ENCODE measurements at regions not wholly inside any gene's neighbourhood (a gene's known extent, or its start where the extent isn't known, plus 50 kb on each side); places are given as distances from the start of the nearest gene placed in this dataset.
"Not testable (repeated sequence)": the region's sequence is repeated elsewhere in the genome, so short reads cannot be mapped to it uniquely, and the experiment has no call there.

DNA sequence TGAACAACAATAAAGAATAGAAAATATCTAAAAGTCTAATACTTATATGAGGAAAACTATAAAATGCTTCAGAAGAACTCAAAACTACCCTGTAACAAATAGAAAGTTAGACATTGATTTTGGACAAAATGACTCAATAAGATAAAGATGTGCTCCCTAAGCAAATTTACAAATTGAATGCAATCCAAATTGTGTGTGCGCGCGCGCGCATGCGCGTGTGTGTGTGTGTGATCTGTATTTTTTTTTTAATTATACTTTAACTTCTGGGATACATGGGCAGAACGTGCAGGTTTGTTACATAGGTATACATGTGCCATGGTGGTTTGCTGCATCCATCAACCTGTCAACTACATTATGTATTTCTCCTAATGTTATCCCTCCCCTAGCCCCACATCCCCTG lies 320.8 kb upstream of the INTU start:
- TF ChIP-seq, protein P1, sequence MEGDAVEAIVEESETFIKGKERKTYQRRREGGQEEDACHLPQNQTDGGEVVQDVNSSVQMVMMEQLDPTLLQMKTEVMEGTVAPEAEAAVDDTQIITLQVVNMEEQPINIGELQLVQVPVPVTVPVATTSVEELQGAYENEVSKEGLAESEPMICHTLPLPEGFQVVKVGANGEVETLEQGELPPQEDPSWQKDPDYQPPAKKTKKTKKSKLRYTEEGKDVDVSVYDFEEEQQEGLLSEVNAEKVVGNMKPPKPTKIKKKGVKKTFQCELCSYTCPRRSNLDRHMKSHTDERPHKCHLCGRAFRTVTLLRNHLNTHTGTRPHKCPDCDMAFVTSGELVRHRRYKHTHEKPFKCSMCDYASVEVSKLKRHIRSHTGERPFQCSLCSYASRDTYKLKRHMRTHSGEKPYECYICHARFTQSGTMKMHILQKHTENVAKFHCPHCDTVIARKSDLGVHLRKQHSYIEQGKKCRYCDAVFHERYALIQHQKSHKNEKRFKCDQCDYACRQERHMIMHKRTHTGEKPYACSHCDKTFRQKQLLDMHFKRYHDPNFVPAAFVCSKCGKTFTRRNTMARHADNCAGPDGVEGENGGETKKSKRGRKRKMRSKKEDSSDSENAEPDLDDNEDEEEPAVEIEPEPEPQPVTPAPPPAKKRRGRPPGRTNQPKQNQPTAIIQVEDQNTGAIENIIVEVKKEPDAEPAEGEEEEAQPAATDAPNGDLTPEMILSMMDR (IDR thresholded peaks at IDR 0.05), result no peak
- TF ChIP-seq POLR2A (IDR thresholded peaks at IDR 0.05), result no peak
- Histone ChIP-seq H3K36me3 (no peaks in the 10 kb centered on the region), H3K4me3 (no peak overlapping the region), H3K27me3 (no peaks in the 10 kb centered on the region), H3K9me3 (peaks cover 0 to 11% (median 0%) of the 10 kb centered on the region in 4 donors), H3K27ac (no peak overlapping the region), H3K4me1 (no peaks in the 10 kb centered on the region)
- DNase-seq, result no peak

DNA sequence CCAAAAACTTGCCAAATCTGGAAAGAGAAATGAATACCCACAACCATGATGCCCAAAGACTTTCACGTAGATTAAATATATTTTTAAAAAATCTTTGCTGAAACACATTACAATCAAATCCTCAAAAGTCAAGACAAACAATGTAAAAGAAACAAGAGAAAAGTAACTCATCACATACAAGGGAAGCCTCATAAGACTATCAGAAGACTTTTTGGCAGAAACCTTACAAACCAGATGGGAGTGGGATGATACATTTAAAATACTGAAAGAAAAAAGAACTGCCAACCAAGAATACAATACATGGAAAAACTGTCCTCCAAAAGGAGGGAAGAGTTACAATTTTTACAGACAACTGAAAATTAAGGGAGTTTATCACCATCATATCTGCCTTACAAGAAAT lies 319.0 kb upstream of the INTU start:
- no peak for TF ChIP-seq POLR2A (IDR thresholded peaks at IDR 0.05)
- TF ChIP-seq, protein P1 (IDR thresholded peaks at IDR 0.05), result no peak
- Histone ChIP-seq H3K4me1 (no peaks in the 10 kb centered on the region), H3K36me3 (no peaks in the 10 kb centered on the region), H3K27me3 (no peaks in the 10 kb centered on the region), H3K27ac (no peak overlapping the region), H3K4me3 (no peak overlapping the region), H3K9me3 (peaks cover 0 to 11% (median 0%) of the 10 kb centered on the region in 4 donors)
- no peak for DNase-seq

DNA sequence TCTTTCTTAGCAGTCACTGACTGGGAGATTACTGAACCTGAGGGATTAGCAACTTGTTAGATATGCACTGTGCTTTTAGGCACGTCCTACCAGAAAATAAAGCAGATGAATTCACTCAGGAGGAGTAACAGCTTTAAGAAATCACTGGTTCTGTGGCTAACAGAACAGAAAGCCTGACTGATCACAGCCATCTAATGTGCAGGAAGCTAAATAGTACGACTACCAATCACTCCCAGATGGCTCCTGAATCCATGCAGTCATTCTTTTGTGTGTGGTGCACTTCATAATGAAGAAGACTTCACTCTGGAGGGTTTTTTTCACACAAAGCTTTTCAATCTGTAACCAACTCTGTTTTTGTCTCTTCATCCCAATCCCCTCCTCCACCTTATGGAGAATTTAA lies 305.3 kb upstream of the INTU start:
- no peak for TF ChIP-seq POLR2A (IDR thresholded peaks at IDR 0.05)
- TF ChIP-seq, protein P1 (IDR thresholded peaks at IDR 0.05), result no peak
- no peaks in the 10 kb centered on the region for H3K36me3 ChIP-seq
- no peak for DNase-seq
- peaks cover 0 to 7% (median 0%) of the 10 kb centered on the region in 4 donors for H3K9me3 ChIP-seq
- H3K4me1 ChIP-seq, result no peaks in the 10 kb centered on the region
- no peak overlapping the region for H3K27ac ChIP-seq
- H3K27me3 ChIP-seq, result no peaks in the 10 kb centered on the region
- no peak overlapping the region for H3K4me3 ChIP-seq

DNA sequence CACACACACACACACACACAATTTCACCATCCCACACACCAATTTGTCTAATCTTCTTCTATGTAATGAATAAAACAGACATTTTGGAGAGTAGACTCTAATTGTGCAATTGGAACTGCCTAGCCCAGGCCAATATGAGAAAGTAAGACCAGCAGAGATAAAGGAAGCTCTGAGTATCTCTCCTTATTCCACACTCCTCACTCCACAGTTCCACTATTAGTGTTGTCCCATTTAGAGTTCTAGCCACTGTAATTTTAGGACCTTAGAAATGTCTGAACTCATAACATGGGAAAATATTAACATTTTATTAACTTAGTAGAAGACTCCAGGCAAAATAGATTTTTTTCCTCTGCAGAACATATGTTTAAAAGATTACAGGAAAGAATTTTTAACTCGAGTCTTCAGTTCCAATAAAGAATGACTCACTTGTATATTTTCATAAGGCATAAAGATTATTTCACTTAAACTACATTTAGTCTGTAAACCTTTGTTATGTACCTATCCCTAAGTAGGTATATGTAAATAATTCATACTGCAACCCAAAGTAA lies 297.6 kb upstream of the INTU start:
- Histone ChIP-seq H3K27me3 (no peaks in the 10 kb centered on the region), H3K36me3 (no peaks in the 10 kb centered on the region), H3K4me1 (no peaks in the 10 kb centered on the region), H3K9me3 (no peaks in the 10 kb centered on the region), H3K27ac (no peak overlapping the region), H3K4me3 (no peak overlapping the region)
- TF ChIP-seq, protein P1 (IDR thresholded peaks at IDR 0.05), result no peak
- no peak for TF ChIP-seq POLR2A (IDR thresholded peaks at IDR 0.05)
- DNase-seq, result no peak

DNA sequence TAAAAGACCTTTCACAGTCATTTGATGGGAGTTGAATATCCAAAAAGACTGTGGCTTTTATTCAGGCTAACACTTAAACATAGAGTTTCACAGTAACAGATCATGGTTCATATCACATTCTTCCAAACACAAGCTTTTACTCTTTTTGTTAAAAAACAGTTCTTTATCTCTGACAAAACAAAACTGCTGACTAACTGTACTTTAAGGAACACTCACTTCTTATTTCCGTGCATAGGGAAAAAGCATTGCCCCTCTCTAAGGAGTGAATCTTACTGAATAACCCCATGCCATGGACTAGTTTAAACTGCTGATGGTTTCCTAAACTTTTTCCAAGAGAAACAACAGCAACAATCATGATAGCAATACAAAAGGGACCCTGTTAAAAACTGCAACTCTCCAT lies 297.0 kb upstream of the INTU start:
- no peak overlapping the region for H3K27ac ChIP-seq
- H3K4me1 ChIP-seq, result no peaks in the 10 kb centered on the region
- no peak for TF ChIP-seq POLR2A (IDR thresholded peaks at IDR 0.05)
- TF ChIP-seq, protein P1 (IDR thresholded peaks at IDR 0.05), result no peak
- H3K36me3 ChIP-seq, result no peaks in the 10 kb centered on the region
- H3K27me3 ChIP-seq, result no peaks in the 10 kb centered on the region
- no peaks in the 10 kb centered on the region for H3K9me3 ChIP-seq
- DNase-seq, result no peak
- H3K4me3 ChIP-seq, result no peak overlapping the region

DNA sequence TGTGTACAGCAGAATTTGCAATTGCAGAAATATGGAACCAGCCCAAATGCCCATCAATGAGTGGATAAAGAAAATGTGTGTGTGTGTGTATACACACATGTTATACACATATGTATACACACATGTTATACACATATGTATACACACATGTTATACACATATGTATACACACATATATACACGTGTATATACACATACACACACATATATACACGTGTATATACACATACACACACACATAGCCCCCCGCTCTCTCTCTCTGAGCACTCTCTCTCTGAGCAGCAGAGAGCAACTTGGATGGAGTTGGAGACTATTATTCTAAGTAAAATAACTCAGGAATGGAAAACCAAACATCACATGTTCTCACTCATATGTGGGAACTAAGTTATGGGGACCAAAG lies 289.6 kb upstream of the INTU start:
- H3K36me3 ChIP-seq, H3K9me3 ChIP-seq, H3K27me3 ChIP-seq, H3K4me1 ChIP-seq, DNase-seq, H3K4me3 ChIP-seq, H3K27ac ChIP-seq: not testable (repeated sequence)

Measured in Peyer's patch (tissue), 4 donors.